ENCODE measurements at regions not wholly inside any gene's neighbourhood (a gene's known extent, or its start where the extent isn't known, plus 50 kb on each side); places are given as distances from the start of the nearest gene placed in this dataset.

GRCh38 chr12:83971781-83972180, 940.8 kb downstream of the SLC6A15 start:
- Histone ChIP-seq H4K20me1 (ENCODE audit: insufficient read depth, low read length) (no peaks in the 10 kb centered on the region), H3K79me2 (ENCODE audit: insufficient read depth, low read length) (no peaks in the 10 kb centered on the region), H3K27ac (ENCODE audit: low read length) (no peak overlapping the region), H3K9me3 (ENCODE audit: insufficient read depth, low read length, severe bottlenecking) (no peaks in the 10 kb centered on the region), H2AFZ (ENCODE audit: low read depth, low read length) (no peak overlapping the region), H3K36me3 (ENCODE audit: insufficient read depth, low read length) (no peaks in the 10 kb centered on the region), H3K4me2 (ENCODE audit: insufficient read depth, low read length) (no peak overlapping the region), H3K4me3 (ENCODE audit: low read depth in 1 of 2, low read length in 2 of 2) (no peak overlapping the region), H3K27me3 (ENCODE audit: insufficient read depth, low read length, poor library complexity) (no peaks in the 10 kb centered on the region), H3K9ac (ENCODE audit: low read depth, low read length) (no peak overlapping the region), H3K4me1 (ENCODE audit: insufficient read depth, low read length) (no peaks in the 10 kb centered on the region)
- ATAC-seq (ENCODE audit: insufficient read depth, low read depth) (no peak), DNase-seq (no peak)
- TF ChIP-seq, protein P1, sequence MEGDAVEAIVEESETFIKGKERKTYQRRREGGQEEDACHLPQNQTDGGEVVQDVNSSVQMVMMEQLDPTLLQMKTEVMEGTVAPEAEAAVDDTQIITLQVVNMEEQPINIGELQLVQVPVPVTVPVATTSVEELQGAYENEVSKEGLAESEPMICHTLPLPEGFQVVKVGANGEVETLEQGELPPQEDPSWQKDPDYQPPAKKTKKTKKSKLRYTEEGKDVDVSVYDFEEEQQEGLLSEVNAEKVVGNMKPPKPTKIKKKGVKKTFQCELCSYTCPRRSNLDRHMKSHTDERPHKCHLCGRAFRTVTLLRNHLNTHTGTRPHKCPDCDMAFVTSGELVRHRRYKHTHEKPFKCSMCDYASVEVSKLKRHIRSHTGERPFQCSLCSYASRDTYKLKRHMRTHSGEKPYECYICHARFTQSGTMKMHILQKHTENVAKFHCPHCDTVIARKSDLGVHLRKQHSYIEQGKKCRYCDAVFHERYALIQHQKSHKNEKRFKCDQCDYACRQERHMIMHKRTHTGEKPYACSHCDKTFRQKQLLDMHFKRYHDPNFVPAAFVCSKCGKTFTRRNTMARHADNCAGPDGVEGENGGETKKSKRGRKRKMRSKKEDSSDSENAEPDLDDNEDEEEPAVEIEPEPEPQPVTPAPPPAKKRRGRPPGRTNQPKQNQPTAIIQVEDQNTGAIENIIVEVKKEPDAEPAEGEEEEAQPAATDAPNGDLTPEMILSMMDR (IDR thresholded peaks at IDR 0.05; ENCODE audit: borderline replicate concordance, extremely low read depth, low read length, poor library complexity, severe bottlenecking), result no peak
- no peak for TF ChIP-seq EZH2 (IDR thresholded peaks at IDR 0.05; ENCODE audit: borderline replicate concordance, low read depth, low read length, severe bottlenecking)

DNA sequence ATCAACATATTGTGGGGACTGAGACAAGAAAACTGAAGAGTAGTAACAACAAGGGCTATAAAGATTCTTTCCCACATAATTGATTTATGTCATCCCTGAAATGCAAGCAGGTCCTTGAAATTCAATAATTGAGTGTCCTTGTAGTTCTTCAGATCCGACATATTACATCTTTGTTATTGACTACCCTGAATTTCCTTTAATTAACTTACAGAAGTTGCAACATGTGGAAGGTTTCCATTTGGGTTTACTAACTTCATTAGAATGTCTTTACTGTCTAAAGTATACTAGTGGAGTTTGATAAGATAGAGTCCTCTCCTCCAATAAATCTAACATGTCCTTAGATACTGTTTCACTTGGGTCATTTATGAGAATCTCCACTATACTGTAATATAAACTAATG, 951.8 kb downstream of the SLC6A15 start:
- no peaks in the 10 kb centered on the region for H3K4me1 ChIP-seq (ENCODE audit: insufficient read depth, low read length)
- no peak for ATAC-seq (ENCODE audit: insufficient read depth, low read depth)
- TF ChIP-seq, protein P1 (IDR thresholded peaks at IDR 0.05; ENCODE audit: borderline replicate concordance, extremely low read depth, low read length, poor library complexity, severe bottlenecking), result no peak
- TF ChIP-seq EZH2 (IDR thresholded peaks at IDR 0.05; ENCODE audit: borderline replicate concordance, low read depth, low read length, severe bottlenecking), result no peak

GRCh38 chr12:83958997-83959396, 953.6 kb downstream of the SLC6A15 start:
- ATAC-seq (ENCODE audit: insufficient read depth, low read depth) (no peak), DNase-seq (no peak)
- Histone ChIP-seq H4K20me1 (ENCODE audit: insufficient read depth, low read length) (no peaks in the 10 kb centered on the region), H3K9ac (ENCODE audit: low read depth, low read length) (no peak overlapping the region), H3K4me3 (ENCODE audit: low read depth in 1 of 2, low read length in 2 of 2) (no peak overlapping the region), H3K79me2 (ENCODE audit: insufficient read depth, low read length) (no peaks in the 10 kb centered on the region), H3K4me1 (ENCODE audit: insufficient read depth, low read length) (no peaks in the 10 kb centered on the region), H3K4me2 (ENCODE audit: insufficient read depth, low read length) (no peak overlapping the region), H2AFZ (ENCODE audit: low read depth, low read length) (no peak overlapping the region), H3K36me3 (ENCODE audit: insufficient read depth, low read length) (no peaks in the 10 kb centered on the region), H3K27ac (ENCODE audit: low read length) (no peak overlapping the region), H3K27me3 (ENCODE audit: insufficient read depth, low read length, poor library complexity) (no peaks in the 10 kb centered on the region), H3K9me3 (ENCODE audit: insufficient read depth, low read length, severe bottlenecking) (no peaks in the 10 kb centered on the region)
- no peak for TF ChIP-seq EZH2 (IDR thresholded peaks at IDR 0.05; ENCODE audit: borderline replicate concordance, low read depth, low read length, severe bottlenecking)
- TF ChIP-seq, protein P1 (IDR thresholded peaks at IDR 0.05; ENCODE audit: borderline replicate concordance, extremely low read depth, low read length, poor library complexity, severe bottlenecking), result no peak

More for the DNA sequence above, 951.8 kb downstream of the SLC6A15 start:
- no peak overlapping the region for H3K27ac ChIP-seq (ENCODE audit: low read length)
- no peak for DNase-seq
- no peak overlapping the region for H3K4me2 ChIP-seq (ENCODE audit: insufficient read depth, low read length)
- H3K27me3 ChIP-seq (ENCODE audit: insufficient read depth, low read length, poor library complexity), result no peaks in the 10 kb centered on the region
- H2AFZ ChIP-seq (ENCODE audit: low read depth, low read length), result no peak overlapping the region
- no peaks in the 10 kb centered on the region for H3K36me3 ChIP-seq (ENCODE audit: insufficient read depth, low read length)
- no peaks in the 10 kb centered on the region for H3K9me3 ChIP-seq (ENCODE audit: insufficient read depth, low read length, severe bottlenecking)
- H3K4me3 ChIP-seq (ENCODE audit: low read depth in 1 of 2, low read length in 2 of 2), result no peak overlapping the region
- H4K20me1 ChIP-seq (ENCODE audit: insufficient read depth, low read length), result no peaks in the 10 kb centered on the region
- H3K79me2 ChIP-seq (ENCODE audit: insufficient read depth, low read length), result no peaks in the 10 kb centered on the region
- H3K9ac ChIP-seq (ENCODE audit: low read depth, low read length), result no peak overlapping the region

Measured in DND-41 (cell line).